ENCODE measurements at regions not wholly inside any gene's neighbourhood (a gene's known extent, or its start where the extent isn't known, plus 50 kb on each side); places are given as distances from the start of the nearest gene placed in this dataset.

- ATAC-seq (no peak), DNase-seq (no peak)
- WGBS (ENCODE audit: insufficient coverage, low coverage, low lambda C conversion rate, missing lambda C conversion rate): 50% methylated on average over 2 of the region's 7 CpGs
- Histone ChIP-seq H3K4me1 (no peaks in the 10 kb centered on the region), H3K27me3 (no peaks in the 10 kb centered on the region), H3K9me3 (no peaks in the 10 kb centered on the region), H3K36me3 (no peaks in the 10 kb centered on the region), H3K27ac (no peak overlapping the region), H3K4me3 (no peak overlapping the region)
- TF ChIP-seq POLR2A (IDR thresholded peaks at IDR 0.05): no peak
- no peak for TF ChIP-seq CTCF (IDR thresholded peaks at IDR 0.05)
- intact Hi-C loops (cut with DNase I): no loop called here
Observed at GRCh38 chr5:61610678-61611024, 278.6 kb downstream of the ZSWIM6 start.

- Histone ChIP-seq H3K9me3 (no peaks in the 10 kb centered on the region), H3K4me1 (no peaks in the 10 kb centered on the region), H3K27ac (no peak overlapping the region), H3K36me3 (no peaks in the 10 kb centered on the region), H3K27me3 (no peaks in the 10 kb centered on the region), H3K4me3 (no peak overlapping the region)
- ATAC-seq: no peak
- intact Hi-C loops (cut with DNase I): no loop called here
- whole genome bisulfite sequencing (ENCODE audit: insufficient coverage, low coverage, low lambda C conversion rate, missing lambda C conversion rate): 54% methylated on average over 6 of the region's 8 CpGs
- DNase-seq: no peak
- TF ChIP-seq CTCF (IDR thresholded peaks at IDR 0.05) (no peak), POLR2A (IDR thresholded peaks at IDR 0.05) (no peak)
Observed at GRCh38 chr5:61612431-61612830, 280.4 kb downstream of the ZSWIM6 start.

GRCh38 chr5:61613679-61614078 lies 281.6 kb downstream of the ZSWIM6 start:
- H3K27me3 ChIP-seq: no peaks in the 10 kb centered on the region
- TF ChIP-seq POLR2A (IDR thresholded peaks at IDR 0.05) (no peak), CTCF (IDR thresholded peaks at IDR 0.05) (no peak)
- ATAC-seq (no peak), DNase-seq (no peak)
- no peaks in the 10 kb centered on the region for H3K9me3 ChIP-seq
- no peak overlapping the region for H3K27ac ChIP-seq
- H3K36me3 ChIP-seq: no peaks in the 10 kb centered on the region
- H3K4me3 ChIP-seq: no peak overlapping the region
- WGBS (ENCODE audit: insufficient coverage, low coverage, low lambda C conversion rate, missing lambda C conversion rate): 42% methylated on average over 6 of the region's 6 CpGs
- no peaks in the 10 kb centered on the region for H3K4me1 ChIP-seq
- intact Hi-C loops (cut with DNase I): no loop called here

- TF ChIP-seq CTCF (IDR thresholded peaks at IDR 0.05): no peak
- TF ChIP-seq POLR2A (IDR thresholded peaks at IDR 0.05): no peak
- Histone ChIP-seq H3K4me1 (no peaks in the 10 kb centered on the region), H3K27ac (no peak overlapping the region), H3K36me3 (no peaks in the 10 kb centered on the region), H3K4me3 (no peak overlapping the region), H3K9me3 (no peaks in the 10 kb centered on the region), H3K27me3 (no peaks in the 10 kb centered on the region)
- DNase-seq (no peak), ATAC-seq (no peak)
- 78% methylated on average over 3 of the region's 3 CpGs for WGBS (ENCODE audit: insufficient coverage, low coverage, low lambda C conversion rate, missing lambda C conversion rate)
- intact Hi-C loops (cut with DNase I): no loop called here
Observed at GRCh38 chr5:61614606-61615005, 282.5 kb downstream of the ZSWIM6 start.

GRCh38 chr5:61617039-61617438 lies 285.0 kb downstream of the ZSWIM6 start:
- H3K27ac ChIP-seq: no peak overlapping the region
- intact Hi-C loops (cut with DNase I): no loop called here
- H3K27me3 ChIP-seq: no peaks in the 10 kb centered on the region
- H3K9me3 ChIP-seq: no peaks in the 10 kb centered on the region
- H3K36me3 ChIP-seq: no peaks in the 10 kb centered on the region
- 100% methylated on average over 1 of the region's 3 CpGs for WGBS (ENCODE audit: insufficient coverage, low coverage, low lambda C conversion rate, missing lambda C conversion rate)
- no peak for DNase-seq
- H3K4me3 ChIP-seq: no peak overlapping the region
- TF ChIP-seq POLR2A (IDR thresholded peaks at IDR 0.05) (no peak), CTCF (IDR thresholded peaks at IDR 0.05) (no peak)
- H3K4me1 ChIP-seq: peaks cover 0 to 4% (median 0%) of the 10 kb centered on the region in 4 donors
- no peak for ATAC-seq
